ENCODE measurements at regions not wholly inside any gene's neighbourhood (a gene's known extent, or its start where the extent isn't known, plus 50 kb on each side); places are given as distances from the start of the nearest gene placed in this dataset.

GRCh38 chr3:117596503-117596902, 886.9 kb downstream of the TUSC7 start:
- no peak overlapping the region for H3K4me3 ChIP-seq
- H3K27ac ChIP-seq, result peak overlapping the region in 3 of 5 donors; percentile 1 to 46 (median 31)
- H3K36me3 ChIP-seq (replicated peaks in 1 of 2), result no peaks in the 10 kb centered on the region
- H3K9me3 ChIP-seq (replicated peaks in 1 of 3), result no peaks in the 10 kb centered on the region
- H3K4me1 ChIP-seq (replicated peaks in 1 of 2), result peaks cover 7 to 30% of the 10 kb centered on the region in 2 donors
- no peaks in the 10 kb centered on the region for H3K27me3 ChIP-seq
- DNase-seq, result peak in 3 of 7 donors; percentile 24 to 34 (median 34)
- WGBS, 4 donors, result 15 to 25% (median 23%) methylated on average over 1 of the region's 1 CpG
- intact Hi-C loops (cut with DNase I), result no loop called here
- TF ChIP-seq POLR2A (IDR thresholded peaks at IDR 0.05), result no peak
- TF ChIP-seq CTCF (IDR thresholded peaks at IDR 0.05), result no peak

GRCh38 chr3:117597865-117598264, 888.3 kb downstream of the TUSC7 start:
- H3K4me3 ChIP-seq, result no peak overlapping the region
- H3K4me1 ChIP-seq (replicated peaks in 1 of 2), result peaks cover 7 to 30% of the 10 kb centered on the region in 2 donors
- no peak for TF ChIP-seq POLR2A (IDR thresholded peaks at IDR 0.05)
- no peak for TF ChIP-seq CTCF (IDR thresholded peaks at IDR 0.05)
- intact Hi-C loops (cut with DNase I), result no loop called here
- no peaks in the 10 kb centered on the region for H3K9me3 ChIP-seq (replicated peaks in 1 of 3)
- H3K27me3 ChIP-seq, result no peaks in the 10 kb centered on the region
- H3K27ac ChIP-seq, result peak overlapping the region in 1 of 5 donors; percentile 30
- WGBS, 4 donors, result 22 to 54% (median 39%) methylated on average over 1 of the region's 1 CpG
- no peak for DNase-seq
- no peaks in the 10 kb centered on the region for H3K36me3 ChIP-seq (replicated peaks in 1 of 2)

GRCh38 chr3:117600112-117600511, 890.5 kb downstream of the TUSC7 start:
- WGBS, 4 donors, result 81 to 93% (median 89%) methylated on average over 3 of the region's 3 CpGs
- Histone ChIP-seq H3K27me3 (no peaks in the 10 kb centered on the region), H3K9me3 (replicated peaks in 1 of 3) (no peaks in the 10 kb centered on the region), H3K4me3 (no peak overlapping the region), H3K36me3 (replicated peaks in 1 of 2) (no peaks in the 10 kb centered on the region), H3K4me1 (replicated peaks in 1 of 2) (peaks cover 7 to 27% of the 10 kb centered on the region in 2 donors), H3K27ac (no peak overlapping the region)
- intact Hi-C loops (cut with DNase I), result no loop called here
- TF ChIP-seq POLR2A (IDR thresholded peaks at IDR 0.05) (no peak), CTCF (IDR thresholded peaks at IDR 0.05) (no peak)
- no peak for DNase-seq

- H3K36me3 ChIP-seq (replicated peaks in 1 of 2), result no peaks in the 10 kb centered on the region
- no peak overlapping the region for H3K27ac ChIP-seq
- no peak for DNase-seq
- H3K9me3 ChIP-seq (replicated peaks in 1 of 3), result no peaks in the 10 kb centered on the region
- no peaks in the 10 kb centered on the region for H3K27me3 ChIP-seq
- H3K4me1 ChIP-seq (replicated peaks in 1 of 2), result peaks cover 7 to 21% of the 10 kb centered on the region in 2 donors
- intact Hi-C loops (cut with DNase I), result no loop called here
- TF ChIP-seq CTCF (IDR thresholded peaks at IDR 0.05) (no peak), POLR2A (IDR thresholded peaks at IDR 0.05) (no peak)
- H3K4me3 ChIP-seq, result no peak overlapping the region
- WGBS, 4 donors, result 95 to 97% (median 96%) methylated on average over 4 of the region's 4 CpGs
These were observed 891.1 kb downstream of the TUSC7 start for GRCh38 chr3:117600666-117601065.

Data from adrenal gland (tissue), 9 donors.